ENCODE measurements at regions not wholly inside any gene's neighbourhood (a gene's known extent, or its start where the extent isn't known, plus 50 kb on each side); places are given as distances from the start of the nearest gene placed in this dataset.
A peak's percentile ranks its signal among the peaks of the same experiment; 100 is the strongest.
"Not testable (repeated sequence)": the region's sequence is repeated elsewhere in the genome, so short reads cannot be mapped to it uniquely, and the experiment has no call there.

DNA sequence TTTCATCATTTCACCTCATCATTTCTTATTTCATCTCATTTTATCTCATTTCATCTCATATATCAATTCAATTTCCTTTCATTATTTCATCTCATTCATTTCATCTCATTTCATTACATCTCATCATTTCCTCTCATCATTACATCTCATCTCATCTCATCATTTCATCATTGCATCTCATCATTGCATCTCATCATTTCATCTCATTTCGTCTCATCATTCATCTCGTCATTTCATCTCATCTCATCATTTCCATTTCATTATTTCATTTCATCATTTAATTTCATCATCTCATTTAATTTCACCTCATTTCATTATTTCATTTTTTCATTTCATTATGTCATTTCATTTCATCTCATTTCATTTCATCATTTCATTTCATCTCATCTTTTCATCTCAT is 168.5 kb upstream of the FAM72C start:
- intact Hi-C loops (cut with DNase I); DNase-seq; H3K9me3 ChIP-seq (ENCODE audit: control insufficient read depth, low read length); H3K27me3 ChIP-seq (ENCODE audit: control insufficient read depth, insufficient read depth); H3K4me3 ChIP-seq (ENCODE audit: low read length); H3K4me1 ChIP-seq (ENCODE audit: control insufficient read depth, insufficient read depth, low read length); ATAC-seq; H3K27ac ChIP-seq (ENCODE audit: low read length): not testable (repeated sequence)
- WGBS: no CpG with 5 or more reads among the region's 2 CpGs

DNA sequence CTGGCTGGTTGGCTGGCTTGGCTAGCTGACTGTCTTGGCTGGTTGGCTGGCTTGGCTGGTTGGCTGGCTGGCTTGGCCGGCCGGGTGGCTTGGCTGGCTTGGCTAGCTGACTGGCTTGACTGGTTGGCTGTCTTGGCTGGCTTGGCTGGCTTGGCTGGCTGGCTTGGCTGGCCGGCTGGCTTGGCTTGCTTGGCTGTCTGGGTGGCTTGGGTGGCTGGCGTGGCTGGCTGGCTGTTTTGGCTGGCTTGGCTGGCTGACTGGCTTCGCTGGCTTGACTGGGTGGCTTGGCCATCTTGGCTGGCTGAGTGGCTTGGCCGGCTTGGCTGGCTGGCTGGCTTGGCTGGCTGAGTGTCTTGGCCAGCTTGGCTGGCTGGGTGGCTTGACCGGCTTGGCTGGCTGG is 133.2 kb upstream of the FAM72C start:
- H3K4me3 ChIP-seq (ENCODE audit: low read length); intact Hi-C loops (cut with DNase I); H3K4me1 ChIP-seq (ENCODE audit: control insufficient read depth, insufficient read depth, low read length); ATAC-seq; H3K9me3 ChIP-seq (ENCODE audit: control insufficient read depth, low read length); H3K27ac ChIP-seq (ENCODE audit: low read length); H3K27me3 ChIP-seq (ENCODE audit: control insufficient read depth, insufficient read depth): not testable (repeated sequence)
- peak in 2 of 3 donors; percentile 5 to 25 for DNase-seq
- WGBS: 59% methylated on average over 3 of the region's 7 CpGs

DNA sequence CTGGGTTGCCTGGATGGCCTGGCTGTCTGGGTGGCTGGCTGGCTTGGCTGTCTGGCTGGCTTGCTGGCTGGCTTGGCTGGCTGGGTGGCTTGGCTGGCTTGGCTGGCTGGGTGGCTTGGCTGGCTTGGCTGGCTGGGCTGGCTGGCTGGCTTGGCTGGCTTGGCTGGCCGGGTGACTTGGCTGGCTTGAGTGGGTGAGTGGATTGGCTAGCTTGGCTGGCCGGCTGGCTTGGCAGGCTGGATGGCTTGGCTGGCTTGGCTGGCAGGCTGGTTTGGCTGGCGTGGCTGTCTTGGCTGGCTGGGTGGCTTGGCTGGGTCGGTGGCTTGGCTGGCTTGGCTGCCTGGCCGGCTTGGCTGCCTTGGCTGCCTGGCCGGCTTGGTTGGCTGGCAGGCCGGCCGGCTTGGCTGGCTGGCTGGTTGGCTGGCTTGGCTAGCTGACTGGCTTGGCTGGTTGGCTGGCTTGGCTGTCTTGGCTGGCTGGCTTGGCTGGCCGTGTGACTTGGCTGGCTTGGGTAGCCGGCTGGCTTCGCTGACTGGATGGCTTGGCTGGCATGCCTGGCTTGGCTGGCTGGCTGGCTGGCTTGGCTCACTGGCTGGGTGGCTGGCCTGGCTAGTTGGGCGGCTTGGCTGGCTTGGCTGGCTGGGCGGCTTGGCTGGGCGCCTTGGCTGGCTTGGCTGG is 132.4 kb upstream of the FAM72C start:
- H3K4me1 ChIP-seq (ENCODE audit: control insufficient read depth, insufficient read depth, low read length); H3K4me3 ChIP-seq (ENCODE audit: low read length); H3K9me3 ChIP-seq (ENCODE audit: control insufficient read depth, low read length); H3K27me3 ChIP-seq (ENCODE audit: control insufficient read depth, insufficient read depth); H3K27ac ChIP-seq (ENCODE audit: low read length); intact Hi-C loops (cut with DNase I): not testable (repeated sequence)
- WGBS: 86% methylated on average over 14 of the region's 14 CpGs
- DNase-seq (peak in 2 of 3 donors; percentile 62 to 88), ATAC-seq (peak; percentile 29 to 45)

DNA sequence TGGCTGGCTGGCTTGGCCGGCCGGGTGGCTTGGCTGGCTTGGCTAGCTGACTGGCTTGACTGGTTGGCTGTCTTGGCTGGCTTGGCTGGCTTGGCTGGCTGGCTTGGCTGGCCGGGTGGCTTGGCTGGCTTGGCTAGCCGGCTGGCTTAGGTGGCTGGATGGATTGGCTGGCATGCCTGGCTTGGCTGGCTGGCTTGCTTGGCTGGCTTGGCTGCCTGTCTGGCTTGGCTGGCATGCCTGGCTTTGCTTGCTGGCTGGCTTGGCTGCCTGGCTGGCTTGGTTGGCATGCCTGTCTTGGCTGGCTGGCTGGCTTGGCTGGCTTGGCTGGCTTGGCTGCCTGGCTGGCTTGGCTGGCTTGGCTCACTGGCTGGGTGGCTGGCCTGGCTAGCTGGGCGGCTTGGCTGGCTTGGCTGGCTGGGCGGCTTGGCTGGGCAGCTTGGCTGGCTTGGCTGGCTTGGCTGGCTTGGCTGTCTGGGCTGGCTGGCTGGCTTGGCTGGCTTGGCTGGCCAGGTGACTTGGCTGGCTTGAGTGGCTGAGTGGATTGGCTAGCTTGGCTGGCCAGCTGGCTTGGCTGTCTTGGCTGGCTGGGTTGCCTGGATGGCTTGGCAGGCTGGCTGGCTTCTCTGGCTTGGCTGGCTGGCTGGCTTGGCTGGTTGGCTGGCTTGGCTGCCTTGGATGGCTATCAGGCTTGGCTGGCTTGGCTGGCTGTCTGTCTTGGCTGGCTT is 131.5 kb upstream of the FAM72C start:
- H3K27ac ChIP-seq (ENCODE audit: low read length); H3K9me3 ChIP-seq (ENCODE audit: control insufficient read depth, low read length); intact Hi-C loops (cut with DNase I); H3K4me3 ChIP-seq (ENCODE audit: low read length); H3K4me1 ChIP-seq (ENCODE audit: control insufficient read depth, insufficient read depth, low read length); H3K27me3 ChIP-seq (ENCODE audit: control insufficient read depth, insufficient read depth): not testable (repeated sequence)
- 92% methylated on average over 4 of the region's 6 CpGs for WGBS
- DNase-seq: peak in 2 of 3 donors; percentile 72 to 85
- ATAC-seq: peak; percentile 58 to 59

DNA sequence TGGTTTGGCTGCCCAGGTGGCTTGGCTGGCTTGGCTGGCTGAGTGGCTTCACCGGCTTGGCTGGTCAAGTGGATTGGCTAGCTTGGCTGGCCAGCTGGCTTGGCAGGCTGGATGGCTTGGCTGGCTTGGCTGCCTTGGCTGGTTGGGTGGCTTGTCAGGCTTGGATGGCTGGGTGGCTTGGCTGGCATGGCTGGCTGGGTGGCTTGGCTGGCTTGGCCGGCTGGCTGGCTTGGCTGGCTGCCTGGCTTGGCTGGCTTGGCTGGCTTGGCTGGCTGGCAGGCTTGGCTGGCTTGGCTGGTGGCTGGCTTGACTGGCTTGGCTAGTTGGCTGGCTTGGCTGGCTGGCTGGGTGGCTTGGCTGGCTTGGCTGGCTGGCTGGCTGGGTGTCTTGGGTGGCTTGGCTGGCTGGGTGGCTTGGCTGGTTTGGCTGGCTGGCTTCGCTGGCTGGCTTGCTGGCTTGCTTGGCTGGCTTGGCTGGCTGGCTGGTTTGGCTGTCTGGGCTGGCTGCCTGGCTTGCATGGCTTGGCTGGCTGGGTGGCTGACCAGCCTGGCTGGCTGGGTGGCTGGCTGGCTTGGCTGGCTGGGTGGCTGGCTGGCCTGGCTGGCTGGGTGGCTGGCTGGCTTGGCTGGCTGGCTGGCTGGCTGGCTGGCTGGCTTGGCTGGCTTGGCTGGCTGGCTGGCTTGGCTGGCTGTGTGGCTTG is 130.4 kb upstream of the FAM72C start:
- H3K4me3 ChIP-seq (ENCODE audit: low read length); intact Hi-C loops (cut with DNase I); H3K27ac ChIP-seq (ENCODE audit: low read length); H3K4me1 ChIP-seq (ENCODE audit: control insufficient read depth, insufficient read depth, low read length); H3K9me3 ChIP-seq (ENCODE audit: control insufficient read depth, low read length); H3K27me3 ChIP-seq (ENCODE audit: control insufficient read depth, insufficient read depth): not testable (repeated sequence)
- WGBS: 77% methylated on average over 3 of the region's 3 CpGs
- ATAC-seq (peak in 1 of 2 donors; percentile 22), DNase-seq (peak; percentile 36 to 71 (median 59))

DNA sequence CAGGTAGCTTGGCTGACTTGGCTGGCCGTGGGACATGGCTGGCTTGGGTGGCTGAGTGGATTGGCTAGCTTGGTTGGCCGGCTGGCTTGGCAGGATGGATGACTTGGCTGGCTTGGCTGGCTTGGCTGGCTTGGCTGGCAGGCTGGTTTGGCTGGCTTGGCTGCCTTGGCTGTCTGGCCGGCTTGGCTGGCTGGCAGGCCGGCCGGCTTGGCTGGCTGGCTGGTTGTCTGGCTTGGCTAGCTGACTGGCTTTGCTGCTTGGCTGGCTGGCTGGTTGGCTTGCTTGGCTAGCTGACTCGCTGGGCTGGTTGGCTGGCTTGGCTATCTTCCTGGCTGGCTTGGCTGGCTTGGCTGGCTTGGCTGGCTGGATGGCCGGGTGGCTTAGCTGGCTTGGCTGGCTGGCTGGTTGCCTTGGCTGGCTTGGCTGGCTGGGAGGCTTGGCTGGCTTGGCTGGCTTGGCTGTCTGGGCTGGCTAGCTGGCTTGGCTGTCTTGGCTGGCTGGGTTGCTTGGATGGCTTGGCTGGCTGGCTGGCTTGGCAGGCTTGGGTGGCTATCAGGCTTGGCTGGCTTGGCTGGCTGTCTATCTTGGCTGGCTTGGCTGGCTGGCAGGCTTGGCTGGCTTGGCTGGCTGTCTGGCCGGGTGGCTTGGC is 129.7 kb upstream of the FAM72C start:
- no peak overlapping the region for H3K27ac ChIP-seq (ENCODE audit: low read length)
- H3K9me3 ChIP-seq (ENCODE audit: control insufficient read depth, low read length): no peaks in the 10 kb centered on the region
- intact Hi-C loops (cut with DNase I): no loop called here
- DNase-seq (peak; percentile 32 to 77 (median 66)), ATAC-seq (peak in 1 of 2 donors; percentile 45)
- WGBS: 67% methylated on average over 8 of the region's 8 CpGs
- no peak overlapping the region for H3K4me3 ChIP-seq (ENCODE audit: low read length)
- H3K4me1 ChIP-seq (ENCODE audit: control insufficient read depth, insufficient read depth, low read length): no peaks in the 10 kb centered on the region
- no peaks in the 10 kb centered on the region for H3K27me3 ChIP-seq (ENCODE audit: control insufficient read depth, insufficient read depth)

DNA sequence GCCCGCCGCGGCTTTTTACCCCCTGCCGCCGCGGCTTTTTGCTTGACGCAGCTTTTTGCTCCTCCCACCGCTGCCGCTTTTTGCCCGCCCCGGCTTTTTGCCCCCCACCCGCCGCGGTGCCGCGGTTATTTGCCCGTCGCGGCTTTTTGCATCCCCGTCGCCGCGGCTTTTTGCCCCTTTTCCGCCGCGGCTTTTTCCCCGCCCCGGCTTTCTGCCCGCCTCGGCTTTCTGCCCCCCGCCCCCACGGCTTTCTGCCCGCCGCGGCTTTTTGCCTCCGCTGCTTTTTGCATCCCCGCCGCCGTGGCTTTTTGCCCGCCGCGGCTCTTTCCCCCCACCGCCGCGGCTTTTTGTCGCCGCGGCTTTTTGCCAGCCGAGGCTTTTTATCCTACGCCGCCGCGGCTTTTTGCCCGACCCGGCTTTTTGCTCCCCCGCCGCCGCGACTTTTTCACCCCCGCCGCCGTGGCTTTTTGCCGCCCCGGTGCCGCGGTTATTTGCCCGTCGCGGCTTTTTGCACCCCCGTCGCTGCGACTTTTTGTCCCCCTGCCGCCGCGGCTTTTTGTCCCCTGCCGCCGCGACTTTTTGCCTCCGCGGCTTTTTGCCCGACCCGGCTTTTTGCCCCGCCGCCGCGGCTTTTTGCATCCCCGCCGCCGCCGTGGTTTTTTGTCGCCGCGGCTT is 105.5 kb upstream of the FAM72C start:
- WGBS: under 1% methylated on average over 93 of the region's 93 CpGs
- peak; percentile 11 to 78 (median 35) for DNase-seq
- H3K4me1 ChIP-seq (ENCODE audit: control insufficient read depth, insufficient read depth, low read length); intact Hi-C loops (cut with DNase I); H3K9me3 ChIP-seq (ENCODE audit: control insufficient read depth, low read length); H3K27me3 ChIP-seq (ENCODE audit: control insufficient read depth, insufficient read depth); ATAC-seq; H3K27ac ChIP-seq (ENCODE audit: low read length): not testable (repeated sequence)
- peak overlapping the region; percentile 83 for H3K4me3 ChIP-seq (ENCODE audit: low read length)

DNA sequence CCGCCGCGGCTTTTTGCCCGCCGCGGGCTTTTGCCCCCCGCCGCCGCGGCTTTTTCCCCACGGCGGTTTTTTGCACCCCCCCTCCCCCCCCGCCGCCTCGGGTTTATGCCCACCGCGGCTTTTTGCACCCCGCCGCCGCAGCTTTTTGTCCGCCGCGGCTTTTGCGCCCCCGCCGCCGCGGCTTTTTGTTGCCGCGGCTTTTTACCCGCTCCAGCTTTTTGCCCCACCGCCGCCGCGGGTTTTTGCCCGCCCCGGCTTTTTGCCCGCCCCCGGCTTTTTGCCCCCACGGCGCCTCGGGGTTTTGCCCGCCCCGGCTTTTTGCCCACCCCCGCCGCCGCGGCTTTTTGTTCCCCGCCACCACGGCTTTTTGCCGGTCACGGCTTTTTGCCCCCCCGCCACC is 104.9 kb upstream of the FAM72C start:
- peak in 2 of 3 donors; percentile 16 to 25 for DNase-seq
- intact Hi-C loops (cut with DNase I); H3K27ac ChIP-seq (ENCODE audit: low read length); H3K9me3 ChIP-seq (ENCODE audit: control insufficient read depth, low read length); H3K27me3 ChIP-seq (ENCODE audit: control insufficient read depth, insufficient read depth); H3K4me1 ChIP-seq (ENCODE audit: control insufficient read depth, insufficient read depth, low read length); ATAC-seq: not testable (repeated sequence)
- H3K4me3 ChIP-seq (ENCODE audit: low read length): peak overlapping the region; percentile 83
- 1% methylated on average over 50 of the region's 53 CpGs for WGBS

DNA sequence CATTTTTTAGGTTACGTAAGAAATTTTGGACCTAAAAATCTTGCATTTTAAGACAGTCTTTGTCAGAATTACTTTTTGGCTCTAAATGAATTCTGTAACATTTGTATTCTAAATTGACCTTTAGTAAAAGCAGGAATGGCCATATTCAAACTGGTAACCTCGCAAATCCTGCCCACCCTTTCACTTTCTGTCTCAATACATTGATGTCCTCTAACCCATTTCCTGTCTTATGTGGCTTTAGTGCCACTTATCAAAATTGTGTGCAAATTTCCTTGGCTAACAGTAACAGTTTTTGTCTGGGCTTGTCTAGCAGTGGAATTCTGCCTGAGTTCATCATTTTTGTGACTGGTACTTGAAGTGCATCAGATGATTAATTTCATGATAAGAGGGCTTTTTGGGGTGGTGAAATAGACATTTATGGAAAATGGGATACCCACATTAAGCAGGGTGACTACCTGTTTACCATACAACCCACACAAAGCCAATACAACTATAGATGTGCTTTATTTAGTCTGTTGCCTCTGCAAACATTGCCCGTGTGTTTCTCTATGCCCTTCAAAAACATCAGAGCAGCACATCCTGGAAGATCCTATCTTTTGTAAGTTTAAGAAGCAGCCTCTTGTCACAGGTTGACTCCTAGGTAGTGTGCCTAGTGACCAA is 98.7 kb upstream of the FAM72C start:
- H3K9me3 ChIP-seq (ENCODE audit: control insufficient read depth, low read length); H3K4me1 ChIP-seq (ENCODE audit: control insufficient read depth, insufficient read depth, low read length); intact Hi-C loops (cut with DNase I); H3K27me3 ChIP-seq (ENCODE audit: control insufficient read depth, insufficient read depth); DNase-seq; H3K27ac ChIP-seq (ENCODE audit: low read length); H3K4me3 ChIP-seq (ENCODE audit: low read length); ATAC-seq: not testable (repeated sequence)
- whole genome bisulfite sequencing: no CpG with 5 or more reads among the region's 3 CpGs

DNA sequence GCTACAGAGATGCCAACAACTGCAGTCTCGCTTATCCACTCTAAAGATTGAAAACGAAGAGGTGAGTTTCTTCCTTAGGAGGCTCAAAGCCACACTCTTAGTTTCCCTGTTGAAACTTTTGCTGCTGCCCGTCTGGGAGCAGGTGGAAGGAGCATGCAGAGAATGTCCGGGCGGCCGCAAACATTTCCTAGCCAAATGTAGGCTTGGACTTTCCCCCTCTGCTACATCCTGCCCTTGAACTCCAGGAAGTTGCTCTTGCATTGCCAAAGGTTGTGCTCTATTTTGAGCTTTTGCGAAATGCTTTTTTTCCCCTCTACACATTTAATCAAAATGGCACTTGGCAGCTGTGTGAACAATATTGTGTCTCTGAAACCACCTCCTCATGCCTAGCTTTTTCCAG is 95.3 kb upstream of the FAM72C start:
- no CpG with 5 or more reads among the region's 7 CpGs for WGBS
- peak; percentile 15 to 58 for ATAC-seq
- H3K27me3 ChIP-seq (ENCODE audit: control insufficient read depth, insufficient read depth): not testable (repeated sequence)

More for the DNA sequence above, 95.3 kb upstream of the FAM72C start:
- DNase-seq; intact Hi-C loops (cut with DNase I); H3K4me3 ChIP-seq (ENCODE audit: low read length); H3K9me3 ChIP-seq (ENCODE audit: control insufficient read depth, low read length); H3K4me1 ChIP-seq (ENCODE audit: control insufficient read depth, insufficient read depth, low read length); H3K27ac ChIP-seq (ENCODE audit: low read length): not testable (repeated sequence)

Data from right cardiac atrium (tissue), 5 donors.